HG03103 (cell line): ENCODE measurements at regions not wholly inside any gene's neighbourhood (a gene's known extent, or its start where the extent isn't known, plus 50 kb on each side); places are given as distances from the start of the nearest gene placed in this dataset.
"Not testable (repeated sequence)": the region's sequence is repeated elsewhere in the genome, so short reads cannot be mapped to it uniquely, and the experiment has no call there.

Experiments
- ATAC-seq: cut with Tn5 transposase; IDR thresholded peaks from one replicate; pipeline ENCODE4 v1.9.1; 2021; ENCODE audit warnings: low read depth; ENCODE audit not compliant: unreplicated experiment

- no peak for ATAC-seq
These were observed 868.1 kb downstream of the LTN1 start for GRCh38 chr21:28124541-28124940.

- no peak for ATAC-seq
These were observed 874.1 kb downstream of the LTN1 start for GRCh38 chr21:28118570-28118969.

- not testable (repeated sequence) for ATAC-seq
These were observed 877.7 kb downstream of the LTN1 start for GRCh38 chr21:28114986-28115385.

GRCh38 chr21:28113718-28114117 is 879.0 kb downstream of the LTN1 start:
- ATAC-seq: no peak

GRCh38 chr21:28112511-28112910 is 880.2 kb downstream of the LTN1 start:
- ATAC-seq: no peak

GRCh38 chr21:28111151-28111619 is 881.5 kb downstream of the LTN1 start:
- ATAC-seq: no peak

GRCh38 chr21:28110716-28111115 is 882.0 kb downstream of the LTN1 start:
- ATAC-seq: no peak

GRCh38 chr21:28110074-28110473 is 882.6 kb downstream of the LTN1 start:
- ATAC-seq: no peak

- ATAC-seq: no peak
These were observed 886.2 kb downstream of the LTN1 start for GRCh38 chr21:28106370-28106890.

- ATAC-seq: no peak
These were observed 888.3 kb downstream of the LTN1 start for GRCh38 chr21:28104346-28104745.

- no peak for ATAC-seq
These were observed 892.3 kb downstream of the LTN1 start for GRCh38 chr21:28100366-28100765.

- ATAC-seq: no peak
These were observed 893.5 kb downstream of the LTN1 start for GRCh38 chr21:28099001-28099705.

GRCh38 chr21:28091466-28091865 is 901.2 kb downstream of the LTN1 start:
- ATAC-seq: no peak

- ATAC-seq: no peak
These were observed 902.1 kb downstream of the LTN1 start for GRCh38 chr21:28090546-28090945.

- no peak for ATAC-seq
These were observed 902.9 kb downstream of the LTN1 start for GRCh38 chr21:28089599-28090441.

GRCh38 chr21:28086861-28087581 is 905.7 kb downstream of the LTN1 start:
- no peak for ATAC-seq

- no peak for ATAC-seq
These were observed 907.7 kb downstream of the LTN1 start for GRCh38 chr21:28084951-28085350.

GRCh38 chr21:28083350-28083749 is 909.3 kb downstream of the LTN1 start:
- ATAC-seq: no peak

GRCh38 chr21:28078126-28078525 is 914.6 kb downstream of the LTN1 start:
- ATAC-seq: no peak

- no peak for ATAC-seq
These were observed 918.0 kb downstream of the LTN1 start for GRCh38 chr21:28074676-28075075.

GRCh38 chr21:28072601-28073000 is 920.1 kb downstream of the LTN1 start:
- no peak for ATAC-seq
